Activated T-cell treated with anti-CD3 and anti-CD28 coated beads for 48 hours (primary cell): ENCODE measurements at regions not wholly inside any gene's neighbourhood (a gene's known extent, or its start where the extent isn't known, plus 50 kb on each side); places are given as distances from the start of the nearest gene placed in this dataset.
"Not testable (repeated sequence)": the region's sequence is repeated elsewhere in the genome, so short reads cannot be mapped to it uniquely, and the experiment has no call there.

Source experiments
- DNase-seq: peaks from one replicate; pipeline ENCODE4 v3.0.0-alpha.2; 2020; ENCODE audit warnings: low read depth

DNA sequence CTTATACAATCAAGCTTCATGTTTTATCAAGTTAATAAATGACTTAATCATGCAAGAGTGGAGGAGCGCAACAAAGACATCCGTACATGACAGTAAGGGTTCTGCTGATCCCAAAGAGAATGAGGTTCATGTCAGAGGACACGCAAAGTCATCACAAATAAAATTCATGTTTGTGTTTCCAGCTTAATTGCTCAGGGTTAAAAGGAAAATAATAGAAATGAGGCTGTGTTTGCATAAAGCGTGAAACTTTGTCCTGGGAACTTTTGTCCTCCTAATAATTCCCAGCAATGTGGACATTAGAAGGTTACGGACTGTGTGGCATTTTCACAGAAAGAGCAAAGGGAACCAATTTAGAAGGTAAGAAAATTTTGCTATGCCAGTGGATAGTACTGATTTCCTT lies 237.3 kb downstream of the INHBA start:
- DNase-seq, result no peak

DNA sequence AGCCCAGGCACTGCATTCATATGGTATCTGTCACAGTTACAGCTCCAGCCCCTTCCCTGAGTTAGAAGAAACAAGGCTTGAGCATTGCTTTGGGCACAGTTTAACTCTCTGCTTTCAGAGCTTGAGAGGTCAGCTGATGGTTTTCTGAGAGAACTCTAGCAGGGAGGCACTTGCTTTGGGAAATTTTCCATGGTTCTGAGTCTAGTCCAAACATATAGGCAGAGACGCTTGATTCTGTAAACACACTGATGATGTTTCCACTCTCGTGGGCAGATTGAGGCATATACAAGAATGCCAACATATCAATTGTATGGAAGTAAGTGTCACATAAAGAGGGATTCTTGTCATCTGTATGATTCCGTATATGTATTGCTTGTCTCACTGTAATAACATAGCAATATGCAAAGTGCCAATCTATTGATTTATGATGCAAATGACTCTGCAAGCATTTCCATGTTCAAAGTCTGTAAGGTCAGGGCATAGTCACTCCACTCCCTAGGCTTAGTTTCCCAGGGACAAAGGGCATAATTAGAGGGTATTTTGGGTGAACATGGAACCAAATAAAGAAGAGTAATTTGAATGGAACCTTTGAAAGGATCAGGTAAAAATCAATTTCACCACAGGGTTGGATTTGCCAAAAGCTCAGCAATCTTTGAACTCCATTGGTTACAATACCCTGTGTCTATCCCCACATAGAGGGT lies 239.0 kb downstream of the INHBA start:
- no peak for DNase-seq

DNA sequence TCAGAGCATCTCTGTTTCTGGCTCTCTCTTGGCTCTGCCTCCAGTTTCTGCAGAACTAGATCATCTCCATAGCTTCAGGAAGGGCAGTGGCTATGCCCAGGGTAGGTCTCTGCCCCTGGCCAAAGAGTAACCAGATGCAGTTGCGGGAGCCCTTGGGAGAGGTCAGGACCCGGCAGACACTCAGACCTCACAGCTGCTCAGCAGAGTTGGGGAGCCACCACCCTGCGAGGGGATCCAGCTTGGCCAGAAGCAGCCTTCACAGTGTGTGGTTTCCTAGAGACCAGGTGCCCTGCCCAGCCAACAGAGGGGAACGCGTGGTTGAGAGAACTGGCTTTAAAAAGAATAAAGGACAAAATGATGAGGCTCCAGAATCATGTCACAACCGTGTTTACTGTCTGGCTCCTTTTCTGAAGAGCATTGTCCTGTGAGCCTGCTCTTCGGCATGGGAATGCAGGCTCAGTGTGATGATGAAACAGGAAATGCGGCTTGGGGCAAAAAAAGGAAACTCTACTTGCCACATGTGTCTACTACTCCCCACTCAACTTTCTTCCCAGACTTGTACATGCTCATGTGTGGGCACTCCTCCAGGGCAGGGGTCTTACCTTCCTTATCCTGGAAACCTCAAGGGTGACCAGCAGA lies 243.1 kb downstream of the INHBA start:
- no peak for DNase-seq

DNA sequence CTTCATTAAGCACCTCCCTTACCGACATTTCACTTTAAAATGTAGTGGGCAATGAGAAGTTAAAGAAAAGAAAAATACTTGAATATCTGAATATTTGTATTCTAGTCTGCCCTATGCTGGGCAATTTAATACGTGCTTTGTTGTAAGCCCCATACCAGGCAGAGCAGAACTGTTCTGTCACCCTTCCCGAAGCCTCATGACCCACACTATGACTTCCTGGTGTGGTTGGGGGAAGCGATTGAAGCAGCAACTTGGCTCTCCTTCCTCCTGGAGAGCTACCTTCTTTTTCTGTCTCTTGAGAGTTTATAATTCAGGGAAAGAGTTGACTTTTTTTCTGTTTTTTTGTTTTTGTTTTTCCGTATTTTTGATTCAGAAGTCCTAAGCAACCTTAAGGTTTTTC lies 243.7 kb downstream of the INHBA start:
- DNase-seq, result no peak

DNA sequence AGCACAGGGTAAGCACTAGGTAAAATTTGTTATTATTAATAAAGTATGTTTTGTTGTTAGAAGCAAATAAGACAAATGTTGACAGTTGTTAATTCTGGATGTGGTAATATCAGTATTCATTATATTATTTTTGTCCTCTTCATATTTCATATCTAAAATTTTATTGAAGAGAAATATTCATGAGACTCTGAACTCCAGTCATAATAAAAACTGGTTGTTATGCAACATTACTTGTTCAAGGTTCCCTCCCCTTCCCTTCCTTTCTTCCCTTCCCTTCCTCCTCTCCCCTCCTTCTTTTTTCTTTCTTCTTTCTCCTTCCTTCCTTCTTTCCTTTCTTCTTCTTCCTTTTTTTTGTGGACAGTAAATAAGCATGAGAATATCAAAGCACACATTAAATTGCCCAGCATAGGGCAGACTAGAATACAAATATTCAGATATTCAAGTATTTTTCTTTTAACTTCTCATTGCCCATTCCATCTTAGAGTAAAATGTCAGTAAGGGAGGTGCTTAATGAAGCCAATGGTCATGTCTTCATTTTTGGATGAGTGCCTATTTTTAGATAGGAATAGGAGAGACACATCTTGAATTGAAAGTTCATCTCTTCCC lies 245.0 kb downstream of the INHBA start:
- no peak for DNase-seq

DNA sequence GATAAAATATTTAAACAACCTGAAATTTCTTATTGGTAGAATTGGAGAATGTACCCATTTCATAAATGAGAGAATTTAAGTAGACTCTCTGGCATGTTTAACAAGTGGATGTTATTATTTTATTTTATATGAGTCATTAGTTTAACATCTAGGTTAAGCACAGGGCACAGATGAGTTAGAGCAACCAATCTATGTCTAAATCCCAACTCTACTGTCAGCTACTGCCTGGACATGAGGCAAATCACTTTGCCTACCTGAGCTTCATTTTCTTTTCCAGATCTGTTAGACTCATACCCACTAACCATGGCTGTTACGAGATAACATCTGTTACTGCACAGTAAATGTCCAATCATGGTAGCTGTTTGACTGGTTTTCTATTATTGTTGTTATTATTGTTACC lies 251.1 kb downstream of the INHBA start:
- no peak for DNase-seq

DNA sequence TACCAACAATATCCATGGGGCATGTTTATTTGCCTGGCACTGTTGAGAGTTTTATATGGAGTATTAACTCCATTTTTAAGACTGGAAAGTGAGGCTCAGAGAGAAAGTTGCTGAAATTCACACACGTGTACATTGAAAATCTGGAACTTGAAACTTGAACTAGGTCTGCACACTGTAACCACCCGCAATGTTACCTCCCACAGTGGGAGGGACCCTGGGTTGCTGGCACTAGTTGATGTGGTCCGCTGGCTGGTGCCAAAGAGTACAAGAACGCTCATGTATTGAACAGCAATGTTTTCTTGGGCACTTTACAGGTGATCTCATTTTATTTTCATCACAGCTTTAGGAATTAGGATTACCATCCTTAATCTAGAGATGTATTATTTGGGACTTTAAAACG lies 253.2 kb downstream of the INHBA start:
- no peak for DNase-seq

DNA sequence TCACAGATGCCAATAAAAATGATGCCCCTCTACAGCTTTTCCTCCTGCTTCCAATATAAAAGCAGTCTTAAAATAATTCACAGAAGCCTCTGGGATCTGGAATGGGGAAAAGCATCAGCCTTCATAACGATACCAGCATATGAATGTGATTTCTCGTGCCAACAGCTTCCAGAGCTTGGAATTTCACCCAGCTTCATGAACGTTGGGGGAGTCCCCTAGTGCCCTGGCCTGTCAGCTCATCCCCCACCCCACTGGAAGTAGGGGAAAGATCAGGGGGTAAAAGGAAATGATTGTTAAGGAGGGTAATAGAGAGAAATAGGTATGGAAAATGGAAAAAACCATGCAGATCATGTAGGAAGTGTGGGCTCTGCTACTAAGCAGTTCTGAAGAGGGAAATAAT lies 253.6 kb downstream of the INHBA start:
- no peak for DNase-seq

DNA sequence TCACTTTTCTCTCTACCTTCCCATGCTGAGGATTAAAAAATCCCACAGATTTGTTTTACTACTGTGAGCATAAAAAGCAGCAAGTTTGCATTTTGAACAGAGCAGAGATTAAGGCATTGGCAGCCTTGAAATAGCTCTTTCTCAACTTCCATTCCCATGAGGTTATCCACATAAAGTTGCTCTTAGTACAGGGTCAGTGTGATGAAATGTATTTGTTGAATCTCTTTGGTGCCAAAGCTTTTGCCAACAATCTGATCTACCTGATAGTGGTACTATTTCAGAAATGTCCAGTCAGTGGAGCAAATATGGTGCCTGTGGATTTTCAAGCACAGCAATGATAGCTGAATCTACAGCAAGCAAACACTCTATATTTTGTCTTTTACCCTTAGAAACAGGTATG lies 254.8 kb downstream of the INHBA start:
- no peak for DNase-seq

DNA sequence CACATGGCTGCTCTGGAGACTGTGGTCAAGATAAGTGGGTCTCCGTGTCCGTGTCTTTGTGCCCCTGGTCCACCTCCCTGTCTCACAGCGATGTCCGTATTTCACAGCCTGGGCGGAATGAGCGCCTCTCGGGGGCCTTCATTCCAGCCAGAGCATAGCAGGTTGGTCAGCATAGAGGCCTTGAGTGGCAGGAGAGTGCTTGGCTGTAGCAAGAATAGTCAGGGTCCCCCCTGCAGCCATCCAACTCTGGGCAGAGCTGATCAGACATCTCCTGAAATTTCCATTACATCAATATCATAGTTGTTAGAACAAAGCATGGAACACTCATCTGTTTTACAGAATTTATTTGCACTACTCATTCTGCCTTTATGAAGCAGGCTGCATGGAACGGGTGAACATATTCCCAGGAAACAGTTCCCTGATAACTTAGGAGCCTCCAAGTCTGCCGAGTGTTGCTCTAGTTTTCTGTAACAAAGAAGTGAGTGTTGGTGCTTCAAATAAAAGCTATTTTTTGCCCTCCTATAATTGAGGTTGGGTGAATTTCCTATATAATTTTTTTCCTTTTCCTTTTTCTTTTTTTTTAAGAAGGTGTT lies 255.3 kb downstream of the INHBA start:
- no peak for DNase-seq

DNA sequence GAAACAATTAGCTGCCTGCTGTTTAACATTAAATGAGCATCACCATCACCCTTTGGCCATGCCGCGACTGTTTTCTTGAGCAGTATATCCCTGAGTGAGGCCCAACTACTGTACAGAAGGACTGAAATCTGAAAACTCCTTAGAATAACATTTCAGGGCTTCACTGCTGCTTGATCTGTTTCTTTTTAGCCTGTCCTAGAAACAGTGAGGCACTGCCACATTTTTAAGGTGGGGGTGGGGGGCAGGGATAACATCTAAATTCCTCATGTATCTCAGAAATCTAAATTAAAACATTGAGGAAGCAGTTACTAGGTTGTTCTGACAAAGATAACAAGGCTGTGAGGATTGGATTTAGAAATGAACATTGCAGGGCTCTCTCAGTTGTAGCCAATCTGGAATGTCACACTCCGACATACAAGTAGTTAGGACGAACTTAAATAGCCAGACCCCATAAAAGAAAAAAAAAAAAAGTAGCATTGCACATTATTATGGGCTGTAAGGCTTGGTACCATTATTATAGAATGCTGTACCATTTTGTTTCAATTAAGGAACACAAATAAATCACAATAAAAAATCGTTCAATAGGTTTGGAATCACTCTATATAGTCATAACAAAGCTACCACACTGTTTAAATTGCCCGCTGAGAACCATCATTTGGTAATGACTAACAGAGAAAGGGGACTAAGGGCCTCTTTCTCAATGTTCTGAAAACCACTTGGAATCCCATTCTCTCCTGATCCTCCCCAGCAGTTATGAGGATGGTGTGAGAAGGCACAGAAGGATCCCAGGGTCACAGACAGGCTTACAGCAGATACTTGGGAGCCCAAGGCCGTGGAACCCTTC lies 256.1 kb downstream of the INHBA start:
- no peak for DNase-seq

DNA sequence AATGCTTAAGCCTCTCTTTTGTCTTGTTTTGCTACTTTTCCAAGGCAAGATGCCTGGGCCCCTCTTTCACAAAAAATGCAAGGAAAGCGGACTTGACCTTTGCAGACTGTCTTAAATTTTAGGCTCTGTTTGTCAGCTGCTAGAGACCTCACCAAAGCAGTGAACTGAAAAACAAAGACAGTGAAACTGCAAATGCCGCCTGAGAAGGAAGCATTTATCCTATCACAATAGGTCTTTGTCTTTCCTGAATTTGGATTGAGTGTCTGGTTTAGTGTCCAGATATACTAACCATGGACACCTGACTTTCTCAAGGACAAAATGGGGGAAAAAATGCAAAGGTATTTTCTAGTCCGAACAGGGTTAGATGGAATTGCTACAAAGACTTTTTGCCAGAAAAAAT lies 256.9 kb downstream of the INHBA start:
- no peak for DNase-seq

DNA sequence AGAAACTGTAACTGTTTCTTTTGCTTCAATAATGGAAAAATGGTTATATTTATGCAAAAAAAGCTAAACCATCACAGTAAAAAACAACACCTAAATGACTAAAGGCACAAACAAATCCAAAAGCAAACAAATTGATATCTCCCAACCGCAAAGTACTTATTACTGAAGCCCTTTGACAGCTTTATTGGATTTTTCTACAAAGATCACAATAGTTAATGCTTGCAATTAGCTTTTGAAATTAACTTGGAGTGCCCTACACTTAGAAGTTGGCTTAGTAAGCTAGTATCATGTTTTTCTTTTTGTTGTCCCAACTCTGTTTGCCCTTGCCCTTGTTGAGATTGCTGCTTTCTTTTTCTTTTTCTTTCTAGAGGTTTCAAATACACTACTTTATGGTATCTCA lies 257.5 kb downstream of the INHBA start:
- no peak for DNase-seq

DNA sequence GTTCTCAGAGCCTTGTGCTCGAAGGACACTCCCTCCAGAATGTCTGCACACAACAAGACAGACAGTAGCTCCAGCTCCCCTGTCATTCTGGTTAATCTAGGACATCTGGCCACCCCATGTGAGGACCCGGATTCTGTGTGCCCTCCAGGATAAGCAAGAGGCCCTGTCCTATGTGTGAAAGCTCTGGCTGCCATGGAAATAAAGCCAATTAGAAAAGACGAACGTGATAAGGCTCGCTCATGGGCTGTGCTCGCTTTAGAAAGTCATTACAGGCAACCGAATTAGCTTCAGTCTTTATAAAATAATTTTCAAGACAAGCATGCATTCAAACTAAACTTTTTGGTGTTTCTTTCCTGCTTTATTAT lies 263.4 kb downstream of the INHBA start:
- no peak for DNase-seq

DNA sequence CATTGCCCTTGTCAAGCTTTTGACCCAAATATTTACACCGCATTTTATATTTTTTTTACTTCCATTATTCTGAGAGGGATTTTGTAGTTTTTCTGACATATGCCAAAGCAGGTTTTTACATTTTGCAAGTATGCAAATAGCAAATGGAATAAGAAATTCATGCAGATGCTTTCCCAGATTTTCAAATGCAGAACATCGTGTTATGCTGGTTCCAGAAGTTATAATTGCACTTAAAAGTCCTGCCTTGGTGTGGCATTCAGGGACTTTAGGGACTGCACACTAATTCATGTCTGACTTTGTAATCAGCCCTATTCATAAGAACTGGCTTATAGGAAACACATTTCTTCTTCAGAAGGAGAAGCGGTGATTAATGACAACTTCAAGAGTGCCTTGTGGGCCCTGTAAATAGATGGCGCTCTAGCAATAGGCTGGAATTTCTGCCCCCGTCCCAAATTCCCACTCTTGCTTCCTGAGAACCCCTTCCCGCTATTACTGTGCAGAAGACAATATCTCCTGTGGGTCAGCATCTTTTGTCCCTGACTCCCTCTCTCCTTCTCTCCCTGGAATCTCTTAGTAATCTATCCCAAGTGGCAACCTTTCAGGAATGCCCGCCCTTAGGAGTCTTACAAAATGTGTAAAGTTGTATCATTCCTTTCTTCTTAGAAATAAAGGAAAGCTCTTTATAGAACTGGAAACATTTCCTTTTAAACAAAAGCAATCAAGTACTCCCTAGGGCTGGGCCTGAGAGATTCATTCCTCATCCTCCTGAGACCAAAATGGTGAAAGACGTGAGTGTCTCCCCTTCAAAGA lies 264.0 kb downstream of the INHBA start:
- DNase-seq, result no peak

DNA sequence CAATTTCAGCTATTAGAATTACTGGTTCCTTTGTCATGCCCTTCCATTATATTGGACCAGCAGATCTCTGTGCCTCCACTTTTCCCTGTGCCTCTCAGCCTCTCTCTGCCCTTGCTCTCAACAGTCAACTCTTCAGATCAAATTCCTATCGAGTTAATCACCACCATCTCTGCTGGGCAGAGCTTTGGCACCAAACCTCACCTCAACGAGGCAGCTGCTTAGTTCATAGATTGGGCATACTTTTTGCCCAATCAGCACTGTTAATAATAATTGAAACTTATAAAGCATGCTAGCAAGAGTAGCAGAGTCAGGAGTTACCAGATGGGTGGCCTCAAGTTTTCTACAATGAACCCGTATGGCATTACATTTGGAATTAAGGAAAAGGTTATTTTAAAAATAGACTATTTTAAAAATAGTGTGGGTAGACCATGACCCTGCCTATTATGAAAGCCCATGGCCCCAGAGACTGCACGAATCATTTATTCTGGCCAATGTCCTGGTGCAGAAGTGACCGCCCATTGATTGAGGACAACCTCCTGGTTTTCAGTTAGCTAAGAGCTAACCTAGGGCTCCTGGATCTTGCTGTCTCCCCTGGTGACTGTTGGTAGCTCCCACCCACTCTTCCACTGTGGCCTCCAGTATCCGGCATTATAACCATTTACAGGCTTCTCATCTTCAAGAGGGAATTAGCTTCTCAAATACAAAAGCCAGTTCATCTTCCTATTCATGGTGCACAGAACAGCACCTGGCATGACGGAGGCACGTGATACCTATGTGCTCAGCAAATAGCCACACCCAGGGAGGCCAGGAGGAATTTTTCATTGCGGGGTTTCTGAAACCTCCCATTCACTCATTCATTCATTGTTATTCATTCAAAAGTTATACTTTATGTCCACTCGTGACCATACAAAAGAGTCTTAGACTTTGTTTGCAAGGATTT lies 265.4 kb downstream of the INHBA start:
- DNase-seq, result no peak

DNA sequence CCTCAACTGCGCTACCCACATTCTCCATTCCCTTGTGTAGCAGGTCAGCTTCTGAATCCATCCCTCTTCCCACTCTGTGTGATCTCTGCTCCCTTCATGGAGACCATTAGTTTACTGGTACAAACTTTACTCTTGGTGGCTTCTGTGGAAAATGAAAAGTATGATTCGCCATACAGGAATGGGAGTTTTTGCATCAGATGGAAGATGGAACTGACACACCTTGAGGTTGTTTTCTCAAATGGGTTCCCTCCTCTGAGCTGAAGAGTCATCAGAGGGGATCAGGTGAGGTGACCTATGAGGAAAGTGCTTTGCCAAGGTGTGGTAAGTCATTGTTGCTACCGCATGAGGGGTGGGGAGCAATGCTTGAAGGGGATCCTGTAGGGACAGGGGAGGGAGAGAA lies 266.8 kb downstream of the INHBA start:
- DNase-seq, result no peak

DNA sequence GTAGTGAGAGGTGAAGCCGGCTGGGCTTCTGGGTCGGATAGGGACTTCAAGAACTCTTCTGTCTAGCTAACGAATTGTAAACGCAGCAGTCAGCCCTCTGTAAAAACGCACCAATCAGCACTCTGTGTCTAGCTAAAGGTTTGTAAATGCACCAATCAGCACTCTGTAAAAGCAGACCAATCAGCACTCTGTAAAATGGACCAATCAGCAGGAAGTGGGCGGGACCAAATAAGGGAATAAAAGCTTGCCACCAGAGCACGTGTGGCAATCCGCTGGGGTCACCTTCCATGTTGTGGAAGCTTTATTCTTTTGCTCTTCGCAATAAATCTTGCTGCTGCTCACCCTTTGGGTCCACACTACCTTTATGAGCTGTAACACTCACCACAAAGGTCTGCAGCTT lies 267.9 kb downstream of the INHBA start:
- DNase-seq, result not testable (repeated sequence)

DNA sequence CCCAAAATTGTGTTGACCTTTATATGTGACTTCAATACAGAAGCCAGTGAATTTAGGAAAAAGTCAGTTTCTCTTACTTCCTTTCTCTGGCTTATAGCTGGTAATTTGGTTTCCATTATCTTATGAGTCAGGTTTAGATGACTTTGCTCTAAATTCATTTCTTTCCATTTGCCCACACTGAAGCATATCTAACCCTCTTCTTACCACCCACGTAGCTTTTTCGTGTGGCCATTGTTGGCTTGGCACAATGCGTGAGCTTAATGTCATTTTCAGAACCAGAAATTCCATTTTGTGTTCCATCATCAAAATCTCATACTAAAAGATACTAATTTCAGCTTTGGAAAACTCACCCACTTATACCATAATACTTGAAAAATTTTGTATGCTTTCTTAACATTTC lies 271.2 kb downstream of the INHBA start:
- DNase-seq, result no peak

DNA sequence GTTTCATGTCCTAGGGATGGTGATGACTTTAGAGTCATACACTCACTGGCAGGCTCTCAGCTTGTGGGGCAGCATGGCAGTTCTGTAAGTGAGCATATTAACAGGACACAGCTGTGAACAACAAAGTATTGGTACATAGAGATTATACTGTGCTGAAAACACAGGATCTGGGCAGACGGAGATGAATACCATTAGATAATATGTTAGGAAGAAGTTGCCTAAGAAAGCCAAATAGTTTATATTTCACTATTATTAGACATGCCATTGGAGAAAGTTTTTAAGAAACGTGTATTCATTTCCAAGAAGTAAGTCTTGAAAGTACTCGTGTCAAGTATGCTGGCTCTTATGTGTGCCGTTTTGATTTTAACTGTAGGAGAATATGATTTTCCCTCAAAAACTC lies 274.5 kb downstream of the INHBA start:
- no peak for DNase-seq

DNA sequence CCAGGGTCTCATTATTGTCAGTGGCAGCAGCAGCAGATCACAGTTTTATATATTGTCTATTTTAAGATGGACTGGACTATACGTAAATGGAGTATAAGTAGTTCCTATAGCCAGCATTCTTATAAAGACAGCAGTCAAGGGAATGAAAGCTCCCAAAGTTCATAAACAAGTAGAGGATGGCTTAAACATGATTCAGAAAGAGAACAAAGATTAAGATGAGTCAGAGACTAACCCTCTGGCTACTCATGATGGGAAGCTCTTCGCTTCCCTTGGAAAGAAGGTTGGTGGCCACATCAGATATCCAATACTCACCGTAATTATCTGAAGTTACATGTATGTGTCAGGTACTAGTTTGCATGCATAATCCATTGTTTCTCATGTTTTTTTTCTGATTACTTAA lies 277.0 kb downstream of the INHBA start:
- DNase-seq, result no peak
